Fibroblast of villous mesenchyme (primary cell): ENCODE measurements at regions not wholly inside any gene's neighbourhood (a gene's known extent, or its start where the extent isn't known, plus 50 kb on each side); places are given as distances from the start of the nearest gene placed in this dataset.
A peak's percentile ranks its signal among the peaks of the same experiment; 100 is the strongest.

Experiments used
- DNase-seq: peaks from one replicate; pipeline ENCODE4 v3.0.0-alpha.2; 2010; ENCODE audit warnings: low read depth
- H3K4me3 ChIP-seq: 2 replicates; pipeline ENCODE4 v1.5.1; 2011; ENCODE audit warnings: low read depth, mild to moderate bottlenecking, low read length
- CTCF ChIP-seq: IDR thresholded peaks from 2 replicates; pipeline ENCODE4 v1.5.1; 2012; ENCODE audit warnings: low read depth, mild to moderate bottlenecking, low read length; ENCODE audit not compliant: insufficient read depth

DNA sequence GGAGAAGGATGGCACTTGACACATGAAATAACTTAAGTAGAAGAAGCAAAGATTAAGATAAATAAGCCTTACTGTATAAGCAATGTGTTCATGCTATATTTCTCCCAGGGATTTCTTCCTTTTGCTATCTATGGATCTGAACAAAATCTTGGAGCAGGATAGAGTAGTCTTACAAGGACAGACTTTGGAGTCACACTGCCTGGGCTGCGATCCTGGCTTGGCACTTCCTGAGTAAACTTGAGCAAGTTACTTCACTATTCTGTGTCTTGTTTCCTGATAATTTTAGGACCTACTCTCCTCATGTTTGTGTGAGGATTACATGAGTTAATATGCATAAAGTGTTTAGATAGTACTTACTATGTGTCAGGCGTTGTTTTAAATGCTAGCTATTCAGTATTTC lies 340.0 kb upstream of the MAOA start:
- DNase-seq, result no peak
- H3K4me3 ChIP-seq, result no peak overlapping the region
- no peak for TF ChIP-seq CTCF

DNA sequence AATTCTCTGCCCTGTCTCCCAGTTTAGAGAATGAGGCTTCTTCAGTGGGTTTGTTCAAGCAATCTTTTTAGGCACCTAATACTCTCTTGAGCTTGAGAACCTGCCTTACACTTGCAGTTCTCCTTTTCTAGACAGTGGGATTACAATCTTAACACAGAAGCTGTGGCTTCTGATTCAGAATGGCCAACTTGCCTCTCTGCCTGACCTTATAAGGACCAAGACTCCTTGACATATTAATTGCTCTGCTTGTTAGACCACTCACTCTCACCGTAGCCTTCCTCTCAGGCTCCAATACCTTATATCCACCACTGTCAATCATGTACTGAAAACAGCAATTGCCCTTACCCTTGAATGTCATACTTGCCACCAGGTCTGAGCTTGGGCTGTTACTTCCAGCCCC lies 338.7 kb upstream of the MAOA start:
- no peak for DNase-seq
- H3K4me3 ChIP-seq, result no peak overlapping the region
- no peak for TF ChIP-seq CTCF

GRCh38 chrX:43328358-43328946 lies 327.6 kb upstream of the MAOA start:
- no peak overlapping the region for H3K4me3 ChIP-seq
- no peak for TF ChIP-seq CTCF
- DNase-seq, result no peak

DNA sequence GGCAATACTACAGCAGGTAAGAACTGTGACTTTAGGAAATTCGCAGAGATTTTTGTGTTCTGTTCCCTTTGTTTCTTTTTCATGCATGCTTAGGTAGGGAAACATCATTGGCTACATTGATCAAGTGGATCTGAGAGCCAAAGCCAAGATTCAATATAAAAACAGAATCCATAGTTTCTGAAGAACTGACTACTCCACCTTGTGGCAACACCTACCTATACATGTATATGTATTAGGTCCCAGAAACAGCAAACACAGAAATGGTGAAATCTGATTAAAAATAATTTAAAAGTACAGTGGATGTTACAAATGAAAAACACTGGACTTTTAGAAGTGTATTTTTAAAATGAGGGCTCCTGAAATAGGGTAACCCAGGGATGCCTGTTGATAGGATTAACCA lies 322.6 kb upstream of the MAOA start:
- no peak for DNase-seq
- no peak overlapping the region for H3K4me3 ChIP-seq
- peak; percentile 18 for TF ChIP-seq CTCF

- no peak overlapping the region for H3K4me3 ChIP-seq
- DNase-seq, result peak; percentile 4
- TF ChIP-seq CTCF, result no peak
Observed at GRCh38 chrX:43345166-43345565, 310.9 kb upstream of the MAOA start.

GRCh38 chrX:43349363-43349762 lies 306.7 kb upstream of the MAOA start:
- peak; percentile 27 for DNase-seq
- peak; percentile 66 for TF ChIP-seq CTCF
- H3K4me3 ChIP-seq, result no peak overlapping the region

- TF ChIP-seq CTCF, result no peak
- no peak for DNase-seq
- no peak overlapping the region for H3K4me3 ChIP-seq
Observed at GRCh38 chrX:43350935-43351334, 305.2 kb upstream of the MAOA start.
